IMR-90 (cell line): ENCODE measurements at regions not wholly inside any gene's neighbourhood (a gene's known extent, or its start where the extent isn't known, plus 50 kb on each side); places are given as distances from the start of the nearest gene placed in this dataset.

Experiments
- ATAC-seq: fragments of 200-7000 bp; cut with Tn5 transposase; 2 replicates; pipeline ENCODE4 v1.9.1; 2020; ENCODE audit warnings: low read depth, mild to moderate bottlenecking, moderate library complexity
- BruUV-seq: library from RNA; stranded (reverse); fragments of 400-500 nt; replicated peaks from 2 replicates; lab custom pipeline; 2021; lab: Mats Ljungman, UMichigan
- CTCF ChIA-PET: fragments of 300-600 bp; formaldehyde crosslinking; extraction: SDS; loops from one replicate; lab custom pipeline; 2021; ENCODE audit warnings: antibody characterized with exemption; lab: Yijun Ruan, JAX
- POLR2A ChIA-PET: fragments of 300-600 bp; sonication (Branson Sonifier 250); formaldehyde crosslinking; loops from one replicate; lab custom pipeline; 2022; ENCODE audit warnings: antibody characterized with exemption; ENCODE audit not compliant: unreplicated experiment; lab: Charles Lee
- DNase-seq: peaks from one replicate; pipeline ENCODE4 v3.0.0; 2013
- H2AFZ ChIP-seq: replicated peaks from 2 replicates; pipeline ENCODE3; 2013; ENCODE audit warnings: low read length, mild to moderate bottlenecking; ENCODE audit not compliant: poor library complexity
- H2AK5ac ChIP-seq: 2 replicates; pipeline ENCODE4 v1.6.1; 2013; ENCODE audit warnings: low read depth, low read length, inconsistent platforms
- H2AK9ac ChIP-seq: replicated peaks from 2 replicates; pipeline ENCODE3; 2013; ENCODE audit warnings: mild to moderate bottlenecking, low read depth, low read length, moderate library complexity; ENCODE audit not compliant: poor library complexity
- H2BK120ac ChIP-seq: 2 replicates; pipeline ENCODE4 v1.6.1; 2013; ENCODE audit warnings: low read depth, low read length, inconsistent platforms
- H2BK15ac ChIP-seq: 3 replicates; pipeline ENCODE4 v1.6.1; 2013; ENCODE audit warnings: low read depth, low read length, inconsistent platforms
- H2BK20ac ChIP-seq: 2 replicates; pipeline ENCODE4 v1.6.1; 2013; ENCODE audit warnings: low read depth, mild to moderate bottlenecking, inconsistent platforms, low read length, moderate library complexity
- H2BK5ac ChIP-seq: 2 replicates; pipeline ENCODE4 v1.6.1; 2013; ENCODE audit warnings: mild to moderate bottlenecking, low read depth, low read length, inconsistent platforms; ENCODE audit not compliant: poor library complexity, severe bottlenecking
- H3K14ac ChIP-seq: replicated peaks from 2 replicates; pipeline ENCODE4 v1.6.1; 2013; ENCODE audit warnings: low read depth, low read length, inconsistent platforms
- H3K18ac ChIP-seq: 2 replicates; pipeline ENCODE4 v1.6.1; 2013; ENCODE audit warnings: low read depth, low read length, control low read depth
- H3K23ac ChIP-seq: 2 replicates; pipeline ENCODE4 v1.6.1; 2013; ENCODE audit warnings: low read depth, low read length, inconsistent platforms
- H3K27ac ChIP-seq: 2 replicates; pipeline ENCODE4 v1.5.1; 2013; ENCODE audit warnings: mild to moderate bottlenecking, control low read depth, low read length; ENCODE audit not compliant: insufficient read depth
- H3K27me3 ChIP-seq: 2 replicates; pipeline ENCODE4 v1.6.1; 2013; ENCODE audit warnings: low read length; ENCODE audit not compliant: control insufficient read depth, insufficient read depth
- H3K36me3 ChIP-seq: 2 replicates; pipeline ENCODE4 v1.6.1; 2013; ENCODE audit warnings: low read length, mixed read lengths; ENCODE audit not compliant: control insufficient read depth, insufficient read depth
- H3K4ac ChIP-seq: 2 replicates; pipeline ENCODE4 v1.6.1; 2013; ENCODE audit warnings: low read depth, low read length, inconsistent platforms
- H3K4me1 ChIP-seq: 2 replicates; pipeline ENCODE4 v1.6.1; 2013; ENCODE audit warnings: low read length, mixed read lengths; ENCODE audit not compliant: control insufficient read depth, insufficient read depth
- H3K4me2 ChIP-seq: 2 replicates; pipeline ENCODE4 v1.6.1; 2013; ENCODE audit warnings: low read depth, mild to moderate bottlenecking, control low read depth, low read length, moderate library complexity
- H3K4me3 ChIP-seq: 2 replicates; pipeline ENCODE4 v1.5.1; 2013; ENCODE audit warnings: low read depth, mild to moderate bottlenecking, control low read depth, low read length, moderate library complexity; ENCODE audit not compliant: insufficient read depth
- H3K56ac ChIP-seq: 2 replicates; pipeline ENCODE4 v1.6.1; 2013; ENCODE audit warnings: low read length, inconsistent platforms; ENCODE audit not compliant: insufficient read depth; ENCODE audit errors: extremely low read depth
- H3K79me1 ChIP-seq, 2 experiments: 2 replicates each; pipeline ENCODE4 v1.6.1; 2013; ENCODE audit warnings: low read length in 2 of 2, inconsistent platforms in 1 of 2, low read depth in 1 of 2
- H3K9ac ChIP-seq: 2 replicates; pipeline ENCODE4 v1.6.1; 2013; ENCODE audit warnings: low read depth, low read length, control low read depth
- H3K9me1 ChIP-seq: 2 replicates; pipeline ENCODE4 v1.6.1; 2013; ENCODE audit warnings: low read length, inconsistent platforms; ENCODE audit not compliant: insufficient read depth
- H3K9me3 ChIP-seq: 2 replicates; pipeline ENCODE4 v1.6.1; 2013; ENCODE audit warnings: low read length; ENCODE audit not compliant: control insufficient read depth, insufficient read depth
- H4K20me1 ChIP-seq: 2 replicates; pipeline ENCODE4 v1.6.1; 2013; ENCODE audit warnings: low read length, inconsistent platforms; ENCODE audit not compliant: insufficient read depth
- H4K5ac ChIP-seq: 2 replicates; pipeline ENCODE4 v1.6.1; 2013; ENCODE audit warnings: mild to moderate bottlenecking, low read depth, low read length, control low read depth
- H4K8ac ChIP-seq, 2 experiments: 2 replicates each; pipeline ENCODE4 v1.6.1; 2013; ENCODE audit warnings: low read depth in 2 of 2, low read length in 2 of 2, control low read depth in 1 of 2, inconsistent platforms in 1 of 2
- H4K91ac ChIP-seq: 2 replicates; pipeline ENCODE4 v1.6.1; 2013; ENCODE audit warnings: low read depth, low read length, inconsistent platforms; ENCODE audit not compliant: insufficient read depth
- BHLHE40 ChIP-seq: fragments of 150-350 bp; IDR thresholded peaks from 2 replicates; pipeline ENCODE4 v1.6.1; 2016; ENCODE audit warnings: mild to moderate bottlenecking, low read depth, low read length
- CEBPB ChIP-seq: IDR thresholded peaks from 2 replicates; pipeline ENCODE4 v1.6.1; 2012; ENCODE audit warnings: low read depth, low read length, improper control_type of control experiment
- FOS ChIP-seq: fragments of 150-350 bp; IDR thresholded peaks from 2 replicates; pipeline ENCODE4 v1.6.1; 2016; ENCODE audit warnings: low read depth, low read length
- MAFK ChIP-seq: IDR thresholded peaks from 2 replicates; pipeline ENCODE4 v1.6.1; 2012; ENCODE audit warnings: low read depth, low read length, improper control_type of control experiment
- MAZ ChIP-seq: IDR thresholded peaks from 2 replicates; pipeline ENCODE4 v1.6.1; 2012; ENCODE audit warnings: low read depth, mild to moderate bottlenecking, low read length, improper control_type of control experiment, moderate library complexity, borderline replicate concordance
- MXI1 ChIP-seq: IDR thresholded peaks from 2 replicates; pipeline ENCODE4 v1.6.1; 2012; ENCODE audit warnings: low read depth, mild to moderate bottlenecking, low read length, moderate library complexity, borderline replicate concordance
- NFE2L2 ChIP-seq: fragments of 150-350 bp; IDR thresholded peaks from 2 replicates; pipeline ENCODE4 v1.6.1; 2016; ENCODE audit warnings: low read depth, mild to moderate bottlenecking, low read length
- POLR2A ChIP-seq: IDR thresholded peaks from 2 replicates; pipeline ENCODE4 v1.6.1; 2012; ENCODE audit warnings: mild to moderate bottlenecking, low read depth, low read length
- RAD21 ChIP-seq: IDR thresholded peaks from 2 replicates; pipeline ENCODE4 v1.6.1; 2012; ENCODE audit warnings: low read length, improper control_type of control experiment
- RCOR1 ChIP-seq: IDR thresholded peaks from 2 replicates; pipeline ENCODE4 v1.6.1; 2012; ENCODE audit warnings: mild to moderate bottlenecking, low read length, improper control_type of control experiment; ENCODE audit not compliant: insufficient replicate concordance
- SMC3 ChIP-seq: fragments of 150-350 bp; IDR thresholded peaks from 2 replicates; pipeline ENCODE4 v1.6.1; 2016; ENCODE audit warnings: low read depth, mild to moderate bottlenecking, antibody characterized with exemption, low read length, moderate library complexity
- WGBS, 2 experiments: methylation state at CpG; one replicate each; pipeline versions ENCODE4 v1.1.5 to v1.1.7; 2013; ENCODE audit warnings: missing lambda C conversion rate in 2 of 2; ENCODE audit not compliant: insufficient read length in 1 of 2; ENCODE audit errors: extremely low coverage in 2 of 2; 5-methylcytosine and 5-hydroxymethylcytosine counted together
- dilution Hi-C: fragments of 300-500 bp; cut with HindIII; formaldehyde crosslinking; loops from one replicate; pipeline ENCODE4 v1.14.3; 2018; ENCODE audit warnings: low sequenced_read_pairs; ENCODE audit not compliant: unreplicated experiment
- in situ Hi-C: fragments of 300-500 bp; cut with MboI; formaldehyde crosslinking; loops from 3 replicates; pipeline ENCODE4 v1.14.3; 2019; ENCODE audit warnings: low sequenced_read_pairs, inconsistent platforms, mixed read lengths
- intact Hi-C: fragments of 100-400 bp; cut with micrococcal nuclease; formaldehyde crosslinking; loops from 2 replicates; pipeline ENCODE4 v1.10.0; 2022
- TF ChIP-seq, protein P1 (sequence below): fragments of 150-350 bp; IDR thresholded peaks from 2 replicates; pipeline ENCODE4 v1.6.1; 2016; ENCODE audit warnings: low read depth, mild to moderate bottlenecking, low read length, moderate library complexity, borderline replicate concordance
- TF ChIP-seq, protein P2 (sequence below): fragments of 150-350 bp; IDR thresholded peaks from 2 replicates; pipeline ENCODE4 v1.6.1; 2017; ENCODE audit warnings: mild to moderate bottlenecking, antibody characterized with exemption, low read length, low read depth

DNA sequence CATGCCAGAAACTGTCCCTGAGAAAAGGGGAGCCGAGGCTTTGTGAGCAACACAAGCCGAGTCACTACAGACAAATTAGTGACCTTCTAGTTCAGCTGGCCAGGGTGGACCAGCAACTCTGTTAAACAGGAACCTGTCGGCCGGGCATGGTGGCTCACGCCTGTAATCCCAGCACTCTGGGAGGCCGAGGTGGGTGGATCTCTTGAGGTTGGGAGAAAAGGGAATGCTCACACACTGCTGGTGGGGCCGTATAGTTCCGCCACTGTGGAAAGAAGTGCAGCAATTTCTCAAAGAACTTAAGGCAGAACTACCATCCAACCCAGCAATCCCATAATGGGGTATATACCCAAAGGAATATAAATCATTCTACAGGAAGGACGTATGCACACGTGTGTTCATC lies 67.8 kb downstream of the C16orf95 start:
- H3K14ac ChIP-seq: no peak overlapping the region
- H3K56ac ChIP-seq: no peak overlapping the region
- H2BK5ac ChIP-seq: no peak overlapping the region
- H2AK5ac ChIP-seq: no peak overlapping the region
- H3K18ac ChIP-seq: no peak overlapping the region
- no peak overlapping the region for H2BK120ac ChIP-seq
- DNase-seq: no peak
- no peak overlapping the region for H3K4ac ChIP-seq
- H3K9me3 ChIP-seq: 0 out of 2 replicates have a peak, but pooled peaks cover 2% of the 10 kb centered on the region
- no peak overlapping the region for H4K5ac ChIP-seq
- H3K27me3 ChIP-seq: peaks cover 48% of the 10 kb centered on the region
- H4K20me1 ChIP-seq: no peaks in the 10 kb centered on the region
- H3K4me3 ChIP-seq: no peak overlapping the region
- H3K9ac ChIP-seq: no peak overlapping the region
- TF ChIP-seq, protein P1, sequence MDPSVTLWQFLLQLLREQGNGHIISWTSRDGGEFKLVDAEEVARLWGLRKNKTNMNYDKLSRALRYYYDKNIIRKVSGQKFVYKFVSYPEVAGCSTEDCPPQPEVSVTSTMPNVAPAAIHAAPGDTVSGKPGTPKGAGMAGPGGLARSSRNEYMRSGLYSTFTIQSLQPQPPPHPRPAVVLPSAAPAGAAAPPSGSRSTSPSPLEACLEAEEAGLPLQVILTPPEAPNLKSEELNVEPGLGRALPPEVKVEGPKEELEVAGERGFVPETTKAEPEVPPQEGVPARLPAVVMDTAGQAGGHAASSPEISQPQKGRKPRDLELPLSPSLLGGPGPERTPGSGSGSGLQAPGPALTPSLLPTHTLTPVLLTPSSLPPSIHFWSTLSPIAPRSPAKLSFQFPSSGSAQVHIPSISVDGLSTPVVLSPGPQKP: no peak
- TF ChIP-seq, protein P2, sequence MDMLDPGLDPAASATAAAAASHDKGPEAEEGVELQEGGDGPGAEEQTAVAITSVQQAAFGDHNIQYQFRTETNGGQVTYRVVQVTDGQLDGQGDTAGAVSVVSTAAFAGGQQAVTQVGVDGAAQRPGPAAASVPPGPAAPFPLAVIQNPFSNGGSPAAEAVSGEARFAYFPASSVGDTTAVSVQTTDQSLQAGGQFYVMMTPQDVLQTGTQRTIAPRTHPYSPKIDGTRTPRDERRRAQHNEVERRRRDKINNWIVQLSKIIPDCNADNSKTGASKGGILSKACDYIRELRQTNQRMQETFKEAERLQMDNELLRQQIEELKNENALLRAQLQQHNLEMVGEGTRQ: no peak
- TF ChIP-seq FOS (no peak), NFE2L2 (no peak), RAD21 (no peak), MAFK (no peak), RCOR1 (no peak), MXI1 (no peak), SMC3 (no peak), BHLHE40 (no peak), CEBPB (no peak), POLR2A (no peak), MAZ (no peak)
- H3K27ac ChIP-seq: no peak overlapping the region
- 68% methylated on average over 2 of the region's 10 CpGs; no CpG with 5 or more reads in 1 of the 2 experiments for WGBS, 2 experiments
- no TSS peak for BruUV-seq
- dilution Hi-C loops (no loop called here), in situ Hi-C loops (no loop called here), intact Hi-C loops (no loop called here)
- H3K23ac ChIP-seq: no peak overlapping the region
- peak overlapping the region; percentile 9 for H2AK9ac ChIP-seq
- no peak overlapping the region for H4K91ac ChIP-seq
- no peak overlapping the region for H2AFZ ChIP-seq
- H3K79me1 ChIP-seq: no peaks in the 10 kb centered on the region
- H3K9me1 ChIP-seq: no peaks in the 10 kb centered on the region
- H3K36me3 ChIP-seq: no peaks in the 10 kb centered on the region
- no peak overlapping the region for H2BK15ac ChIP-seq
- H2BK20ac ChIP-seq: no peak overlapping the region
- CTCF ChIA-PET: no interaction called here
- no peaks in the 10 kb centered on the region for H3K4me1 ChIP-seq
- ATAC-seq: no peak
- H4K8ac ChIP-seq: no peak overlapping the region
- POLR2A ChIA-PET: no interaction called here
- no peak overlapping the region for H3K4me2 ChIP-seq
